H1 (cell line): ENCODE measurements at regions not wholly inside any gene's neighbourhood (a gene's known extent, or its start where the extent isn't known, plus 50 kb on each side); places are given as distances from the start of the nearest gene placed in this dataset.

Experiments
- CTCF ChIA-PET: fragments of 300-600 bp; sonication (Branson Sonifier 250); formaldehyde crosslinking; loops from one replicate; lab custom pipeline; 2021; ENCODE audit not compliant: partially characterized antibody; lab: Charles Lee
- POLR2A ChIA-PET: fragments of 300-600 bp; sonication (Branson Sonifier 250); formaldehyde crosslinking; loops from one replicate; lab custom pipeline; 2021; ENCODE audit warnings: inconsistent platforms; ENCODE audit not compliant: partially characterized antibody; lab: Charles Lee
- DNase-seq, 2 experiments: peaks; one replicate each; pipeline versions ENCODE4 v3.0.0 to v3.0.0-alpha.2; 2010 to 2022; ENCODE audit warnings: low spot score in 2 of 2, low read depth in 1 of 2, mixed read lengths in 1 of 2
- FAIRE-seq: peaks from 2 replicates; lab custom pipeline; 2011; peaks lifted over from hg19 to GRCh38; lab: Jason Lieb, UNC
- H2AFZ ChIP-seq: 2 replicates; pipeline ENCODE4 v1.8.1; 2012; ENCODE audit warnings: low read length, inconsistent platforms
- H2AK5ac ChIP-seq: 2 replicates; pipeline ENCODE4 v1.6.1; 2013; ENCODE audit warnings: low read depth, low read length
- H2BK120ac ChIP-seq: replicated peaks from 2 replicates; pipeline ENCODE3; 2013; ENCODE audit warnings: low read depth, low read length, inconsistent platforms
- H2BK12ac ChIP-seq: 2 replicates; pipeline ENCODE4 v1.6.1; 2013; ENCODE audit warnings: low read depth, low read length
- H2BK15ac ChIP-seq: 2 replicates; pipeline ENCODE4 v1.6.1; 2013; ENCODE audit warnings: low read length
- H2BK20ac ChIP-seq: 2 replicates; pipeline ENCODE4 v1.6.1; 2013; ENCODE audit warnings: low read length
- H2BK5ac ChIP-seq: 2 replicates; pipeline ENCODE4 v1.6.1; 2013; ENCODE audit warnings: low read depth, low read length
- H3K14ac ChIP-seq: 2 replicates; pipeline ENCODE4 v1.6.1; 2013; ENCODE audit warnings: inconsistent platforms; ENCODE audit not compliant: insufficient read length
- H3K18ac ChIP-seq: 2 replicates; pipeline ENCODE4 v1.6.1; 2013; ENCODE audit warnings: low read length; ENCODE audit errors: extremely low read depth
- H3K23ac ChIP-seq: 2 replicates; pipeline ENCODE4 v1.6.1; 2013; ENCODE audit warnings: inconsistent platforms; ENCODE audit not compliant: insufficient read length
- H3K23me2 ChIP-seq: 2 replicates; pipeline ENCODE4 v1.6.1; 2013; ENCODE audit warnings: low read depth, low read length
- H3K27ac ChIP-seq: 2 replicates; pipeline ENCODE4 v1.6.1; 2011; ENCODE audit warnings: low read depth, low read length, inconsistent platforms
- H3K27me3 ChIP-seq, 4 experiments: replicated peaks in 1 of 4; 1 replicate in 1 of 4; 2 replicates in 3 of 4; pipeline versions ENCODE4 v1.6.1 to v1.8.1; 2011 to 2013; ENCODE audit warnings: low read length in 3 of 4, mild to moderate bottlenecking in 3 of 4, inconsistent platforms in 2 of 4, mixed read lengths in 2 of 4, moderate library complexity in 1 of 4; ENCODE audit not compliant: control insufficient read depth in 3 of 4, insufficient read depth in 3 of 4; ENCODE audit errors: extremely low read depth in 1 of 4
- H3K36me3 ChIP-seq, 4 experiments: 2 replicates each; pipeline versions ENCODE4 v1.6.1 to v1.8.1; 2011 to 2013; ENCODE audit warnings: mild to moderate bottlenecking in 4 of 4, low read length in 3 of 4, moderate library complexity in 2 of 4, control low read depth in 1 of 4, inconsistent platforms in 1 of 4; ENCODE audit not compliant: insufficient read depth in 4 of 4, control insufficient read depth in 2 of 4
- H3K4ac ChIP-seq: replicated peaks from 2 replicates; pipeline ENCODE3; 2013; ENCODE audit warnings: low read length, low read depth, mixed read lengths, inconsistent platforms; ENCODE audit not compliant: insufficient read length
- H3K4me1 ChIP-seq, 4 experiments: replicated peaks in 1 of 4; 1 replicate in 1 of 4; 2 replicates in 3 of 4; pipeline versions ENCODE4 v1.6.1 to v1.8.1; 2011 to 2013; ENCODE audit warnings: low read length in 3 of 4, inconsistent platforms in 2 of 4, mixed read lengths in 1 of 4; ENCODE audit not compliant: insufficient read depth in 4 of 4, control insufficient read depth in 3 of 4
- H3K4me2 ChIP-seq, 2 experiments: 2 replicates each; pipeline versions ENCODE4 v1.6.1 to v1.8.1; 2011 to 2013; ENCODE audit warnings: low read depth in 2 of 2, low read length in 2 of 2, control low read depth in 1 of 2, inconsistent platforms in 1 of 2, mild to moderate bottlenecking in 1 of 2; ENCODE audit not compliant: insufficient read depth in 1 of 2
- H3K4me3 ChIP-seq, 4 experiments: fragments of 200-600, 300-600 bp in 1 of 4; sonication (generic), shearing (Covaris generic), sonication (Bioruptor Twin) in 1 of 4; 2 replicates each; pipeline versions ENCODE4 v1.5.1 to v1.8.1; 2011 to 2016; ENCODE audit warnings: low read length in 4 of 4, low read depth in 3 of 4, control low read depth in 2 of 4, inconsistent platforms in 2 of 4, mild to moderate bottlenecking in 2 of 4, mixed read lengths in 1 of 4, moderate library complexity in 1 of 4; ENCODE audit not compliant: insufficient read depth in 2 of 4; ENCODE audit errors: extremely low read depth in 1 of 4
- H3K56ac ChIP-seq: replicated peaks from 2 replicates; pipeline ENCODE3; 2013; ENCODE audit warnings: low read depth, mild to moderate bottlenecking, mixed read lengths, low read length, inconsistent platforms; ENCODE audit not compliant: insufficient read length
- H3K79me1 ChIP-seq: 2 replicates; pipeline ENCODE4 v1.6.1; 2013; ENCODE audit warnings: low read depth, low read length, control low read depth
- H3K79me2 ChIP-seq, 2 experiments: 2 replicates each; pipeline versions ENCODE4 v1.6.1 to v1.8.1; 2012 to 2013; ENCODE audit warnings: low read length in 2 of 2, mild to moderate bottlenecking in 2 of 2, inconsistent platforms in 1 of 2; ENCODE audit not compliant: insufficient read depth in 2 of 2, control insufficient read depth in 1 of 2
- H3K9ac ChIP-seq, 4 experiments: replicated peaks in 1 of 4; 1 replicate in 1 of 4; 2 replicates in 3 of 4; pipeline versions ENCODE4 v1.6.1 to v1.8.1; 2011 to 2013; ENCODE audit warnings: low read depth in 3 of 4, low read length in 3 of 4, control low read depth in 2 of 4, mild to moderate bottlenecking in 2 of 4, moderate library complexity in 2 of 4, inconsistent platforms in 1 of 4; ENCODE audit errors: extremely low read depth in 1 of 4
- H3K9me3 ChIP-seq, 2 experiments: 2 replicates each; pipeline versions ENCODE4 v1.6.1 to v1.8.1; 2012 to 2013; ENCODE audit warnings: mild to moderate bottlenecking in 2 of 2, moderate library complexity in 2 of 2, control low read depth in 1 of 2, inconsistent platforms in 1 of 2, low read depth in 1 of 2, low read length in 1 of 2, mixed read lengths in 1 of 2; ENCODE audit not compliant: insufficient read depth in 2 of 2
- H4K20me1 ChIP-seq, 2 experiments: replicated peaks in 1 of 2; 2 replicates each; pipeline versions ENCODE3 to v1.8.1; 2011 to 2013; ENCODE audit warnings: inconsistent platforms in 2 of 2, low read length in 2 of 2, mild to moderate bottlenecking in 1 of 2; ENCODE audit not compliant: insufficient read depth in 2 of 2, control insufficient read depth in 1 of 2
- H4K5ac ChIP-seq: 2 replicates; pipeline ENCODE4 v1.6.1; 2013; ENCODE audit warnings: low read length, low read depth, mixed read lengths, inconsistent platforms; ENCODE audit not compliant: insufficient read length
- H4K8ac ChIP-seq: 2 replicates; pipeline ENCODE4 v1.8.0; 2013; ENCODE audit warnings: mild to moderate bottlenecking, moderate library complexity, low read length, inconsistent platforms; ENCODE audit not compliant: insufficient read depth; ENCODE audit errors: extremely low read depth
- H4K91ac ChIP-seq: replicated peaks from 2 replicates; pipeline ENCODE3; 2013; ENCODE audit warnings: low read length, mixed read lengths, inconsistent platforms; ENCODE audit not compliant: insufficient read length
- CBX5 ChIP-seq: fragments of 300-800, 300-1000 bp; sonication (generic); IDR thresholded peaks from 2 replicates; pipeline ENCODE4 v1.7.1; 2016; ENCODE audit warnings: antibody characterized with exemption, low read length, low read depth
- EZH2 ChIP-seq: fragments of 200-600 bp; sonication (generic); IDR thresholded peaks from 2 replicates; pipeline ENCODE4 v1.7.1; 2012; ENCODE audit warnings: low read depth, mild to moderate bottlenecking, moderate library complexity, low read length, inconsistent platforms; ENCODE audit not compliant: severe bottlenecking
- KDM5A ChIP-seq: fragments of 200-600 bp; IDR thresholded peaks from 2 replicates; pipeline ENCODE4 v1.7.1; 2012; ENCODE audit warnings: mild to moderate bottlenecking, low read length, inconsistent platforms, mixed read lengths
- MAFK ChIP-seq: IDR thresholded peaks from 2 replicates; pipeline ENCODE4 v1.6.1; 2012; ENCODE audit warnings: low read depth, mild to moderate bottlenecking, improper control_type of control experiment, low read length
- RAD21 ChIP-seq, 2 experiments: IDR thresholded peaks in 1 of 2; conservative IDR thresholded peaks in 1 of 2; 2 replicates each; pipeline ENCODE4 v1.6.1; 2011; ENCODE audit warnings: low read depth in 2 of 2, low read length in 2 of 2, improper control_type of control experiment in 1 of 2, inconsistent platforms in 1 of 2, mild to moderate bottlenecking in 1 of 2, moderate library complexity in 1 of 2
- SIN3A ChIP-seq, 2 experiments: IDR thresholded peaks in 1 of 2; conservative IDR thresholded peaks in 1 of 2; 2 replicates each; pipeline ENCODE4 v1.6.1; 2011 to 2012; ENCODE audit warnings: low read length in 2 of 2, improper control_type of control experiment in 1 of 2, low read depth in 1 of 2, mild to moderate bottlenecking in 1 of 2
- TEAD4 ChIP-seq: IDR thresholded peaks from 2 replicates; pipeline ENCODE4 v1.6.1; 2012; ENCODE audit warnings: low read depth, low read length, inconsistent platforms, mixed read lengths
- YY1 ChIP-seq: IDR thresholded peaks from 2 replicates; pipeline ENCODE4 v1.6.1; 2011; ENCODE audit warnings: low read depth, mild to moderate bottlenecking, low read length

DNA sequence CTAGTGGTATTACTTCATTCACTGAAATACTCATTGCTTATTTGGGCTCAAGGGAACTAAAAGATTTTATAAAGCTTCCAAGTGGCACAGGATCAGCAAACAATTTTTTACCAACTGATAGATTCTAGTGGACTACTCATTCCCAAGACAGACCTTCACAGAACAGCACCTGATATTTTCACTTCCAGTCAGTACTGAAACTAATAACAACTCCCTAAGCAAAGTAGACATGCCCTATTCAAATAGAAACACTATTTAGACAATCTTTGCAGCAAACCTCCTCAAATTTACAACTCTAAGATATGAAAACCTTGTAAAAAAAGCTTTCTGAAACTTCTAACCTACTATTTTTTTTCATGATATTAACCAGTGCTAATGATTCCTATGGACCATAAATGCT, 2345.8 kb downstream of the LRRC4C start:
- no peak overlapping the region for H3K18ac ChIP-seq
- H3K23ac ChIP-seq = no peak overlapping the region
- no peaks in the 10 kb centered on the region for H3K23me2 ChIP-seq
- FAIRE-seq (no peak), DNase-seq (no peak)
- H3K9me3 ChIP-seq = no peaks in the 10 kb centered on the region
- no peak overlapping the region for H3K9ac ChIP-seq
- H3K4me3 ChIP-seq = no peak overlapping the region
- H3K4me2 ChIP-seq = no peak overlapping the region
- H4K20me1 ChIP-seq = no peaks in the 10 kb centered on the region
- no peak overlapping the region for H4K5ac ChIP-seq
- H2AFZ ChIP-seq = no peak overlapping the region
- no peaks in the 10 kb centered on the region for H3K79me1 ChIP-seq
- ChIA-PET POLR2A (no interaction called here), CTCF (interaction anchor here (1.1 kb wide), 1 partner anchor 12 kb away, joined by 3 read pairs; no protein-coding TSS in a partner anchor)
- no peak overlapping the region for H2BK5ac ChIP-seq
- no peak overlapping the region for H2BK20ac ChIP-seq
- no peaks in the 10 kb centered on the region for H3K4me1 ChIP-seq
- H3K27me3 ChIP-seq = no peaks in the 10 kb centered on the region
- H3K36me3 ChIP-seq = no peaks in the 10 kb centered on the region
- no peak for TF ChIP-seq YY1
- no peak for TF ChIP-seq SIN3A (conservative IDR thresholded peaks at IDR 0.05 in 1 of 2, IDR thresholded peaks at IDR 0.05 in 1 of 2; ENCODE audit: low read depth in 1 of 2, low read length in 2 of 2)
- TF ChIP-seq CBX5 = no peak
- TF ChIP-seq EZH2 = no peak
- TF ChIP-seq KDM5A = no peak
- TF ChIP-seq MAFK = no peak
- no peak for TF ChIP-seq RAD21 (IDR thresholded peaks at IDR 0.05 in 1 of 2, conservative IDR thresholded peaks at IDR 0.05 in 1 of 2; ENCODE audit: low read depth in 2 of 2, low read length in 2 of 2)
- TF ChIP-seq TEAD4 = no peak
- no peaks in the 10 kb centered on the region for H3K79me2 ChIP-seq
- H2BK15ac ChIP-seq = no peak overlapping the region
- H4K8ac ChIP-seq = no peak overlapping the region
- H3K56ac ChIP-seq = no peak overlapping the region
- no peak overlapping the region for H2BK120ac ChIP-seq
- H2BK12ac ChIP-seq = no peak overlapping the region
- H4K91ac ChIP-seq = no peak overlapping the region
- H3K4ac ChIP-seq = no peak overlapping the region
- no peak overlapping the region for H3K14ac ChIP-seq
- H3K27ac ChIP-seq = no peak overlapping the region
- H2AK5ac ChIP-seq = no peak overlapping the region
